GM23338 (cell line): ENCODE measurements at regions not wholly inside any gene's neighbourhood (a gene's known extent, or its start where the extent isn't known, plus 50 kb on each side); places are given as distances from the start of the nearest gene placed in this dataset.

Experiments used
- ATAC-seq: fragments of 200-7000 bp; cut with Tn5 transposase; 3 replicates; pipeline ENCODE4 v1.9.1; 2020
- DNase-seq: peaks from one replicate; pipeline ENCODE4 v3.0.0-alpha.2; 2015; ENCODE audit warnings: low spot score
- H2AFZ ChIP-seq: fragments of 200-600 bp; sonication (generic); 2 replicates; pipeline ENCODE4 v1.8.0; 2016; ENCODE audit warnings: antibody characterized with exemption, mild to moderate bottlenecking, moderate library complexity
- H3F3A ChIP-seq: fragments of 200-600 bp; sonication (generic); replicated peaks from 2 replicates; pipeline ENCODE4 v1.8.0; 2017; ENCODE audit warnings: antibody characterized with exemption, mixed run types, low read depth
- H3K27ac ChIP-seq: fragments of 200-600 bp; sonication (generic); 2 replicates; pipeline ENCODE4 v1.6.1; 2016; ENCODE audit warnings: low read depth
- H3K27me3 ChIP-seq: fragments of 200-600 bp; sonication (generic); 2 replicates; pipeline ENCODE4 v1.8.0; 2016; ENCODE audit warnings: mild to moderate bottlenecking, mixed run types, moderate library complexity; ENCODE audit not compliant: insufficient read depth
- H3K36me3 ChIP-seq: fragments of 200-600 bp; sonication (generic); 2 replicates; pipeline ENCODE4 v1.8.0; 2016; ENCODE audit warnings: mild to moderate bottlenecking; ENCODE audit not compliant: insufficient read depth
- H3K4me1 ChIP-seq: fragments of 200-600 bp; sonication (generic); 2 replicates; pipeline ENCODE4 v1.8.0; 2016; ENCODE audit warnings: mild to moderate bottlenecking, moderate library complexity; ENCODE audit not compliant: insufficient read depth
- H3K4me2 ChIP-seq: fragments of 200-600 bp; sonication (generic); 2 replicates; pipeline ENCODE4 v1.7.1; 2017; ENCODE audit warnings: mixed run types
- H3K4me3 ChIP-seq: fragments of 200-600 bp; sonication (generic); 2 replicates; pipeline ENCODE4 v1.6.1; 2016; ENCODE audit warnings: mixed run types
- H3K79me2 ChIP-seq: fragments of 200-600 bp; sonication (generic); replicated peaks from 2 replicates; pipeline ENCODE4 v1.8.0; 2017; ENCODE audit warnings: mild to moderate bottlenecking; ENCODE audit not compliant: insufficient read depth
- H3K9me2 ChIP-seq: fragments of 200-600 bp; sonication (generic); 2 replicates; pipeline ENCODE4 v1.8.0; 2017; ENCODE audit not compliant: insufficient read depth
- H4K20me1 ChIP-seq: fragments of 200-600 bp; sonication (generic); replicated peaks from 2 replicates; pipeline ENCODE4 v1.8.0; 2017; ENCODE audit warnings: mild to moderate bottlenecking; ENCODE audit not compliant: insufficient read depth
- H3K27ac Mint-ChIP-seq: 2 replicates; pipeline ENCODE4 v1.8.0; 2020; ENCODE audit warnings: inconsistent platforms, mild to moderate bottlenecking, moderate library complexity, mixed read lengths
- H3K27me3 Mint-ChIP-seq: 3 replicates; pipeline ENCODE4 v1.8.0; 2022; ENCODE audit warnings: low read depth, mild to moderate bottlenecking, moderate library complexity, mixed read lengths, inconsistent platforms; ENCODE audit not compliant: insufficient read depth, poor library complexity
- H3K36me3 Mint-ChIP-seq: 3 replicates; pipeline ENCODE4 v1.8.0; 2021; ENCODE audit warnings: low read depth, mild to moderate bottlenecking, inconsistent platforms, moderate library complexity, mixed read lengths
- H3K4me1 Mint-ChIP-seq: 3 replicates; pipeline ENCODE4 v1.8.0; 2020; ENCODE audit warnings: mild to moderate bottlenecking, inconsistent platforms, mixed read lengths
- H3K4me3 Mint-ChIP-seq: 3 replicates; pipeline ENCODE4 v1.8.0; 2021; ENCODE audit warnings: moderate library complexity, mild to moderate bottlenecking, inconsistent platforms, mixed read lengths
- H3K9me3 Mint-ChIP-seq: 3 replicates; pipeline ENCODE4 v1.8.0; 2020; ENCODE audit warnings: moderate library complexity, mild to moderate bottlenecking, inconsistent platforms, mixed read lengths
- CTCF ChIP-seq, 2 experiments: fragments of 200-600 bp in 1 of 2; sonication (generic) in 1 of 2; conservative IDR thresholded peaks; 2 replicates each; pipeline versions ENCODE4 v1.5.1 to v1.6.1; 2016 to 2017; ENCODE audit warnings: antibody characterized with exemption in 2 of 2, low read depth in 2 of 2, mild to moderate bottlenecking in 2 of 2, moderate library complexity in 1 of 2
- EZH2phosphoT487 ChIP-seq: fragments of 200-600 bp; sonication (generic); IDR thresholded peaks from one replicate; pipeline ENCODE4 v1.8.1; 2018; ENCODE audit warnings: antibody characterized with exemption; ENCODE audit not compliant: unreplicated experiment
- JUNB ChIP-seq: IDR thresholded peaks from one replicate; pipeline ENCODE4 v1.6.1; 2016; ENCODE audit warnings: antibody characterized with exemption; ENCODE audit not compliant: unreplicated experiment
- NANOG ChIP-seq: IDR thresholded peaks from 2 replicates; pipeline ENCODE4 v1.6.1; 2016; ENCODE audit warnings: antibody characterized with exemption, borderline replicate concordance
- STAT1 ChIP-seq: IDR thresholded peaks from one replicate; pipeline ENCODE4 v1.6.1; 2016; ENCODE audit warnings: antibody characterized with exemption; ENCODE audit not compliant: unreplicated experiment
- ZNF331 ChIP-seq: fragments of 250-450 bp; sonication (Bioruptor Pico); IDR thresholded peaks from 2 replicates; pipeline ENCODE4 v1.5.0; 2020; ENCODE audit warnings: low read depth, mild to moderate bottlenecking, moderate library complexity
- ZNF462 ChIP-seq: fragments of 250-450 bp; sonication (Bioruptor Pico); IDR thresholded peaks from 2 replicates; pipeline ENCODE4 v1.5.0; 2020; ENCODE audit warnings: mild to moderate bottlenecking, moderate library complexity

- Mint-ChIP-seq H3K27ac (no peak overlapping the region), H3K27me3 (no peaks in the 10 kb centered on the region), H3K4me1 (peaks cover 23% of the 10 kb centered on the region), H3K36me3 (no peaks in the 10 kb centered on the region), H3K4me3 (no peak overlapping the region), H3K9me3 (peaks cover 1% of the 10 kb centered on the region; the same call in 1 of the 3 replicates)
- Histone ChIP-seq H3K4me3 (no peak overlapping the region), H2AFZ (no peak overlapping the region), H4K20me1 (no peaks in the 10 kb centered on the region), H3K36me3 (no peaks in the 10 kb centered on the region), H3K27me3 (no peaks in the 10 kb centered on the region), H3K9me2 (no peaks in the 10 kb centered on the region), H3K4me1 (peaks cover 22% of the 10 kb centered on the region; the same call in 1 of the 2 replicates), H3K27ac (no peak overlapping the region), H3F3A (no peaks in the 10 kb centered on the region), H3K4me2 (no peak overlapping the region), H3K79me2 (no peaks in the 10 kb centered on the region)
- peak; percentile 86 to 88 for TF ChIP-seq CTCF (conservative IDR thresholded peaks at IDR 0.05; ENCODE audit: low read depth in 2 of 2)
- TF ChIP-seq ZNF462 (CRISPR knock-in tag): no peak
- TF ChIP-seq JUNB: no peak
- ATAC-seq (peak; percentile 98), DNase-seq (peak; percentile 97)
Observed at GRCh38 chr3:165895919-165896318, 58.7 kb upstream of the BCHE start.

- H3K4me1 Mint-ChIP-seq: peaks cover 23% of the 10 kb centered on the region
- no peaks in the 10 kb centered on the region for H3K27me3 Mint-ChIP-seq
- H3K27ac Mint-ChIP-seq: peak overlapping the region; percentile 19
- Histone ChIP-seq H3K27me3 (no peaks in the 10 kb centered on the region), H3K4me1 (peaks cover 22% of the 10 kb centered on the region; the same call in 1 of the 2 replicates), H2AFZ (no peak overlapping the region), H3K27ac (peak overlapping the region; percentile 70), H3K4me3 (no peak overlapping the region), H3K9me2 (no peaks in the 10 kb centered on the region), H3K4me2 (0 out of 2 replicates have a peak overlapping the region, but pooled peaks have one; percentile 1), H4K20me1 (no peaks in the 10 kb centered on the region), H3F3A (no peaks in the 10 kb centered on the region), H3K79me2 (no peaks in the 10 kb centered on the region), H3K36me3 (no peaks in the 10 kb centered on the region)
- no peaks in the 10 kb centered on the region; the same call in 2 of the 3 replicates for H3K9me3 Mint-ChIP-seq
- H3K4me3 Mint-ChIP-seq: no peak overlapping the region
- peak; percentile 78 for DNase-seq
- ATAC-seq: peak; percentile 61
- H3K36me3 Mint-ChIP-seq: no peaks in the 10 kb centered on the region
- TF ChIP-seq NANOG (0 out of 2 replicates have a peak, but pooled peaks have one; percentile 33), STAT1 (no peak), ZNF331 (CRISPR knock-in tag) (no peak), EZH2phosphoT487 (no peak)
Observed at GRCh38 chr3:165892565-165892964, 55.3 kb upstream of the BCHE start.
